NT2/D1 (cell line): ENCODE measurements at regions not wholly inside any gene's neighbourhood (a gene's known extent, or its start where the extent isn't known, plus 50 kb on each side); places are given as distances from the start of the nearest gene placed in this dataset.

ENCODE experiments used
- SUZ12 ChIP-seq: IDR thresholded peaks from 2 replicates; pipeline ENCODE4 v1.6.1; 2011; ENCODE audit not compliant: insufficient read length, insufficient read depth; ENCODE audit errors: extremely low read depth
- YY1 ChIP-seq: IDR thresholded peaks from 2 replicates; pipeline ENCODE4 v1.6.1; 2011; ENCODE audit not compliant: insufficient read length, insufficient read depth
- ZNF274 ChIP-seq: IDR thresholded peaks from 2 replicates; pipeline ENCODE4 v1.6.1; 2011; ENCODE audit warnings: mild to moderate bottlenecking, low read depth, low read length

- no peak for TF ChIP-seq YY1
- TF ChIP-seq SUZ12, result no peak
- no peak for TF ChIP-seq ZNF274
Observed at GRCh38 chr3:161781381-161781780, 284.8 kb downstream of the OTOL1 start.
